ENCODE measurements at regions not wholly inside any gene's neighbourhood (a gene's known extent, or its start where the extent isn't known, plus 50 kb on each side); places are given as distances from the start of the nearest gene placed in this dataset.
"Not testable (repeated sequence)": the region's sequence is repeated elsewhere in the genome, so short reads cannot be mapped to it uniquely, and the experiment has no call there.

DNA sequence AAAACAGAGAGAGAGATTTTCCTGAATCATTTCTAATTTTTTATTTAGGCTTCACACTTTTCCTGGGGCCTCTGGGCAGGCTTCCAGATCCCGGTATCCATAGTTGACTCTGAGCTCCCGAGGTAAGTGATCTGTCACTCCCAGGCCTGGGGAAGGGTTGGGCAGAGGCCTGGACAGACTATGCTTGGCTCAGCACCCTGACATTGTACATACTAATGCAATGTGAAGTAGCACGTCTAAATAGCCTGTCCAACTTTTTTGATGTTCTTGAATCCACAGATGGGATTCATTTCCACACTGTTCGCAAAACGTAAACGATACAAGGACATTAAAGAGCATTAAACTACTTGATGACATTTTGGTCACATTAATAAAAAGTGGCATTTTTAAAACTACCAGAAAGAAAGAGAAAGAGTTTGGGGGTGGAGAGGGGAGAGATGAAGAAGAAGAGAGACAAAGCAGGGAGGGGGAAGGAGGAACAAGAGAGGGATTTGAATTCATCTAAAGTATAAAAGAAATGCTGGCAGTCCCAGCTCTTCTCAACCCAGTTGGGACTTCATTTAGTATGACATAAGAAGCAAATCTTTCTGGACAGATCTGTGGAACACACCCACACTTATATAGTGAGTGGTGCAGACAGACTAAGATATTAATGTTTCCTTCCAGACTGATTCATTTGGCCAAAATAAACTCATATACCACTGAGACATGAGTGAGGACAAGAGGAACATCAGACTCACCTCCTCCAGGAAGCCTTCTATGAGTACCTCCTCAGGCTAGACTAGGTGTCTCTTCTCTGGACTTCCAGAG, 514.2 kb downstream of the SOX6 start:
- no peak for DNase-seq (ENCODE audit: low read depth in 2 of 2)

GRCh38 chr11:15843309-15843872, 513.0 kb downstream of the SOX6 start:
- DNase-seq (ENCODE audit: low read depth in 2 of 2), result no peak

DNA sequence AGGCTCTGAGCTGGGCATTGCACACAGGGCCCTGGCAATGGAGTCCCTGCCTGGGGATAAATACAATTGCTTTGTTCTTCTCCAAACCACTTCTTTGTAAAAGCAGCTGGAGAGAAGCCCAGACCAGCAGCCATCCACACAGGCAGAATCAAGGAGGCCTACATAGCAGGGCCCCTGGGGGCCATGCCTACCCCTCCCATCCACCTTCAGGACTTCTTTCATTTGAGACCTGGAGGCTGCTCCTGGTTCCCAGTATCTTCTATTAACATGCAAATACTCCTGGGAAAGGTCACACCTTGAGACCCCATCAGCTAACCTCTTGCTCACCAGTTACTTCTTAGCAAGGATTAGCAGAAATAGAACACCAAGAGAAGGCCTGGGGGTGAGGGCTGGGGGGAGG, 511.1 kb downstream of the SOX6 start:
- DNase-seq (ENCODE audit: low read depth in 2 of 2), result no peak

- DNase-seq (ENCODE audit: low read depth in 2 of 2), result no peak
These were observed 507.6 kb downstream of the SOX6 start for GRCh38 chr11:15848631-15849168.

DNA sequence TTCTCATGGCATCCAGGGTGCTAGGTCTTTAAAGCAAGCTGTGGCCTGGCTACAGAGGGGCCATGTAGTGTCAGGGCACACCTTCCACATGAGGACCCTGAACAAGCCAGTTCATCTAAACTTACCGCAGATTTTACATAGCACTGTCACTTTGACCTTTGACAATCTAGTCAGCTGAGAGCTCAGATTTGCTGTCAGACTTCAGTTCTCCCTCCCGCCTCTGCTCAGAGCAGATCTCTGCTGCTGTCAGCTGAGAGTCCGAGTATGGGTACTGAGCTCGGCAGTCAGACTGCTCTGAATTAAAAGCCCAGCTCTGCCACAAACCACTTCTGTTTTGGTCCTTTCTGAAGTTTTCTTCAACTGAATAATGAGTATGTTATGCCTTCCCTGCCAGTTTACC, 507.1 kb downstream of the SOX6 start:
- DNase-seq (ENCODE audit: low read depth in 2 of 2), result no peak

- not testable (repeated sequence) for DNase-seq (ENCODE audit: low read depth in 2 of 2)
These were observed 506.0 kb downstream of the SOX6 start for GRCh38 chr11:15850335-15850734.

GRCh38 chr11:15851051-15851498, 505.3 kb downstream of the SOX6 start:
- no peak for DNase-seq (ENCODE audit: low read depth in 2 of 2)

GRCh38 chr11:15852179-15852578, 504.2 kb downstream of the SOX6 start:
- no peak for DNase-seq (ENCODE audit: low read depth in 2 of 2)

GRCh38 chr11:15854245-15854644, 502.1 kb downstream of the SOX6 start:
- DNase-seq (ENCODE audit: low read depth in 2 of 2), result no peak

- DNase-seq (ENCODE audit: low read depth in 2 of 2), result no peak
These were observed 497.5 kb downstream of the SOX6 start for GRCh38 chr11:15858881-15859280.

DNA sequence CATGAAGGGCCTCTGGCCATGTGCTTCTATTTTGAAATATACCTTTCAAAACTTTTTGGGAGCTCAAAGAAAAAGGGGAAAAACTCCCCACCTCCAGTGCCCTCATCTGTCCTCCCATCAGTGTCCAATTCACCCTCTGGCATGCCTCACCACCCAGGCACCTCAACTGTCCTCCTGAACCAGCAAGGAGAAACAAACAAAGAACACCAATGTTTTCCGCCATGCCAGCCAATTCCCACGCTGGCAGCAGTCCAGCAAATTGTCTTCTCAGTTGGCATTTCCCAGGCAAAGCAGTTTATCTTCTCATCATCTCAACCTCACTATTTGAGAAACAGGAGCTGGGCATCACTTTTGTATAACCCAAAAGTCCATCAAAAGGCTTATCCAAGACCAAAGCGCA, 496.9 kb downstream of the SOX6 start:
- no peak for DNase-seq (ENCODE audit: low read depth in 2 of 2)

- DNase-seq (ENCODE audit: low read depth in 2 of 2), result no peak
These were observed 495.1 kb downstream of the SOX6 start for GRCh38 chr11:15861256-15861655.

GRCh38 chr11:15863411-15863810, 492.9 kb downstream of the SOX6 start:
- DNase-seq (ENCODE audit: low read depth in 2 of 2), result no peak

DNA sequence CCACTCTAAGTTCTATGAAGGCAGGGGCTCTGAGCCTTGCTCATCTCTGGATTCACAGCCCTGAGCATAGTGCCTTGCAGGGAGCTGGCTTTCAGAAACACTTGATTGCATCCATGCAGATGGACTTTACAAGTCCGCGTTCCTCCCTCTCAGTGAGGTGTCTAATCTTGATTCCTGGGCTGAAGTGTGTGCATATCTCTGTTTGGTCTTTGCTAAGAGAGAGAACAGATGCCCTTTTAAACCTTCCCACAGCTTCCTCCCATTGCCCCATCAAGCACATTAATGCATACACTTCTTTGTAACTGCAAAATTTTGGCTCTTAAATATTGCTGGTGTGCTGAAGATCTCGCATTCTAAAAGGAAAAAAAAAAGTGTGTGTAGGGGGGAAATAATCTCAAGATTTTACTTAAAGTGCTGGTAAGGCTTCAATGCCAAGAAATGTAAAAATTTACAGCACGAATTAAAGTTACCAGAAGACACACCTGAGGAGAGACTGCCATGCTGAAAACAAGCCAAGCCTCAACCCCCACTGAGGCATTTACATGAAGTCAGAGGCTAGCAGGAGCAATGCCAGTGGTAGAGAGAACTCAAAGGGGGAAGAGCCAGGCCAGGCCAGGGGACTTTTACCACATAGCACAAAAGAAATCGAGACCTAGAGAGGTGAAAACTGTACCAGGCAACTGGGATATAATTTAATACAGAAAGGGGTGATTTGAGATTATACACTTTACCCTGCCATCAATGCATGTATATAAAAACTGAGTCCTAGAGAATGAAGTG, 492.1 kb downstream of the SOX6 start:
- DNase-seq (ENCODE audit: low read depth in 2 of 2), result no peak

DNA sequence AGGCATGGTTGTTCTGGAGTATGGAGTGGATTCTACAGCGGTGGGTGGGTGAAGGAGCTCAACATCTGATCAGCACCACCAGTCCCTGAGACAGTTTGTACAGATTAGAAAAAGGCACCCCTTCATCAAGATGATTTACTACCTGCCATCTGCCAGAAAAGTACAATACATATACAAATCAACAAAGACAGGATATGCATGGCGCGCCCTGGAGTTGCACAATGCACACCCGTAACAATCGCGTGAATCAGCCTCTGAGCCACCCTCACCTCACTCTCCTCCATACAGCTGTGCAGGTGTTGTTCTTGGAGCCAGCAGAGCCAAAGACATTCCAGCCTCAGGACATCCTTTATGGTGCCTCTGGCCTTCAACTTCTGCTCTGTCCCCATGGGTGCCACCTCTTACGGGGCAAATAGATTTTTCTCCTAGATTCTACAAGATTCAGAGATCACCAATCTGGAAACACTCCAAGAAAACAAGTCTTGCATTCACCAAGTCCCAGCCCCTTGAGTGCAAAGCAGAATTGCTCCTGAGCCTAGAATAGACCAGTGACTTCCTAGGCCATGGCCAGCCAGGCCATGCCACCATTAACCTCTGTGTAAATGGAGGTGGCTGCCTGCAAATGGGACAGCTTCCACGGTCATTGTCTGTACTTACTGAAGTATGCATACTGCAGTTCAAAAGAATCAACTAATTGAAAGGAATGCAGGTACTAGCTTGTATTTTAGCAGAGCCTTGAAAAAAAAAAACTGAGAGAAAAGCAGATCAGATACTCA, 490.9 kb downstream of the SOX6 start:
- no peak for DNase-seq (ENCODE audit: low read depth in 2 of 2)

DNA sequence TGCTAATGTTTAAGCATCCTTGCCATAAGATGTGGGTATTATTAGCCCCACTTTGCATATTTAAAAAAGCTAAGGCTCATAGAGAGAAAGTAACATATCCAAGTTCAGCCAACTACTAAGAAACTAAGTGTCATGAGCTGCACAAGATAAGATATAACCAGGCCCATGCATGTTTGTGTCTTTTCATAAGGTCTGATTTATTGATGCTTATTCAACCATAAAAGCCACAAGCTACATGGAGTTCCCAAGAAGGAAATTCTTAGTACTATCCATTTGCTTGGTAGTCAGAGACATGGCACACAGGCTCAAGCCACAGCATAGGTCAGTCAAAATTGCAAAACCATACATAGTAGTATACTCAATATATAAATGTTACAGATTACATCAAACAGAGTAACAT, 488.5 kb downstream of the SOX6 start:
- DNase-seq (ENCODE audit: low read depth in 2 of 2), result no peak

DNA sequence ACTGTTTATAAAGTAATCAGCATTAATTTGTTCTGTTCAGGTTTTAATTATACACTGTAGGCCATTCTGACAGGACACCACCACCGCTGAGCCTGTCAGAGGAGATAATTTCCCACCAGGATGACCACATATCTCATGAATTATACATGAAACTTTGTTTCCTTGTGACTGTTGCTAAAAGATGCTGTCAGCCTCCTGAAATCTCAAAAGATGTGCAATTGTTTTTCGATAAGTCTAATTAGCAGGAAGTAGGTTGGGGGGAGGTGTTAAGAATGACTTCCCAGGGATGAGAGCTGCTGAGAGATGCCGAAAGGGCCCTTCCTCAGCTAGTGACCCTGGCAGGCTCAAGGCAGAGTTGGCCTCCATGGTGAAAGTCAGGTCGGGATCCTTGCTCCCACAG, 485.4 kb downstream of the SOX6 start:
- no peak for DNase-seq (ENCODE audit: low read depth in 2 of 2)

DNA sequence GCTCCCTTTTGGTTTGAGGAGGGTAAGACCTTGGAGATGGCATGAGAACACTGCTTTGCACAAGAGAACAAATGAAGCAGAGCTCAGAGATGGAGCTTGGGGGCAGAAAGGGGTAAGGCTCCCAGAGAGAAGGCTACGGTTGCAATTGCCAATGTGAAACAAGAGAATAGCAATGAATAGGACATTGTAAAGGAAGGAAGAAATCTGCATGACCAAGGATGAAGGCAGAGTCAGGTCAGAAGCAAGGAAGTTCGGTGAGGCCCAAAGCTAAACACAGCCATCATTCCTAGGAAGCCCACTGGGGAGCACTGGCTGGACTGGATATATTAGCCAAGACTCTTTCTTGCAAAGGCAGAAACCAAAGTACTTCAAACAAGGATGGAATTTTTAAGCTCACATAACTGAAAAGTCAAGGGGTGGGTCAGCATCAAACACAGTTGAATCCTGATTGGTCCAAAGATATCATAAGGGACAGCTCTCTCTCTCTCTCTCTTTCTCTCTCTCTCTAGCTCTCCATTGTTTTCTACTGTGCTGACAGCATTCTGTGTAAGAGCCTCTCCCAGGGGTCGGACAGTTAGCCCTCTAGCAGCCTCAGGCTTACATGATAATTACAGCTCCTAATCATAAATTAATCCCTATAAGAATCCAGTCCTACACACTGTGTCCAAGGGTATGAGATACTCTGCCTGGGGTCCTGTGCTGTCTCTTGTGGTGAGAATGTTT, 484.3 kb downstream of the SOX6 start:
- no peak for DNase-seq (ENCODE audit: low read depth in 2 of 2)

DNA sequence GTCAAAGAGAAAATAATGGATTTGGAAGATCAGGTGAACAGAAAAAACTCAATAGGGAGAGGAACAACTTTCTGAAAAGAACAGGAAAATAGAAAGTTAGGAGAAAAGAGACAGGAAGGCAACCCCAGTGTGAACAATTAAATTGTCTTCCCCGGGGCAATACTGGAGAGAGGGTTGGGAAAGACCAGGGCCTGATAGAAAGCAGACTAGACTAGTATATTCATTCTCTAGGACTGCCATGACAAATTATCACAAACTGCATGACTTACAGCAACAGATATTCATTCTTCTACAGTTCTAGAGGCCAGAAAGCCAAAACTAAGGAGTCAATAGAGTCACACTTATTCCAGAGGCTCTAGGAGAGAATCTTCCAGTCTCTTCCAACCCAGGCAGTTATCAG, 482.8 kb downstream of the SOX6 start:
- no peak for DNase-seq (ENCODE audit: low read depth in 2 of 2)

- no peak for DNase-seq (ENCODE audit: low read depth in 2 of 2)
These were observed 481.6 kb downstream of the SOX6 start for GRCh38 chr11:15874704-15875103.

DNA sequence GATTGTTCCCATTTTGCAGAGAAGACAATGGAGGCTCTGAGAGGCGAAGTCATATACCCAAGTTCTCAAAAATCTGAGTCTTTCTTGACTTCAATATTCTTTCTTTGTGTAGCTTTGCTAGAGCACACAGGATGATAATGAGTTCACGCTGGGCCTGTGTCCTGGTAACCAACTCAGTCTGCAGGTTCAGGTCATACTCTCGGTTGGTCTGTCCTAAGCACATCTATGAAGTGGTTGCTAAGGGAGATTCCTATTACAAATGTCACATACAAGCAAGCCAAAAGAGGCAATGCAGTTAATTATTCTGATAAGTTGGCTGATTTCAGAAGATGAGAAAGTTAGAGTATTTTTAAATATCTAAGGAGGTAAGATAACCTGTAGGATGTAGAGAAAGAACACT, 481.0 kb downstream of the SOX6 start:
- DNase-seq (ENCODE audit: low read depth in 2 of 2), result no peak
